ENCODE measurements at regions not wholly inside any gene's neighbourhood (a gene's known extent, or its start where the extent isn't known, plus 50 kb on each side); places are given as distances from the start of the nearest gene placed in this dataset.

DNA sequence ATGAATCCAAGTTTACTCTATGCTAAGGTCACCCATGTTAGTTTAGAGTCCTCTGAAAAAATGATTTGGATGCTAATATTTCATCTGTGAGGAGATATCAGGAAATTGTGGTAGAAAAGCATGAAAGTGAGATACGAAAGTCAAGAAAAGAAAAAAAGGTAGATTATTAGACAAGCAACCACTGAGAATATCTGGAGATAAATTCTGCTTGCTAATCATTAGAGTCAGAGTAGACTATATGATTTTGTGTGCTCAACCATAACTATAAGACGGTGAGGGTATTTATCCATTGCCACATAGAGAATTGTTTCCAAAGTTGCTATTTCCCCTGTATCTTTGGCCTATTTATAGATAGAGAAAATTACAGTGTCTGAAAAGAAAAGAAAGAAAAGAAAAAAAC, 706.7 kb downstream of the SLITRK5 start:
- Histone ChIP-seq H3K4me3 (ENCODE audit: low read length) (0 out of 2 replicates have a peak overlapping the region, but pooled peaks have one; percentile 32), H3K36me3 (ENCODE audit: insufficient read depth, low read length) (peaks cover 4% of the 10 kb centered on the region; the same call in 1 of the 2 replicates), H3K79me2 (ENCODE audit: low read length) (no peaks in the 10 kb centered on the region), H3K9me3 (ENCODE audit: low read length) (peaks cover 10% of the 10 kb centered on the region), H3K27ac (ENCODE audit: low read length) (no peak overlapping the region), H3K4me2 (ENCODE audit: low read depth, low read length, poor library complexity, severe bottlenecking) (peak overlapping the region; percentile 46), H3K27me3 (ENCODE audit: low read length) (no peaks in the 10 kb centered on the region), H3K4me1 (ENCODE audit: low read length) (peaks cover 13% of the 10 kb centered on the region), H3K9me2 (replicated peaks; ENCODE audit: insufficient read depth, low read length) (no peaks in the 10 kb centered on the region), H3K9ac (ENCODE audit: low read length) (no peak overlapping the region), H4K20me1 (ENCODE audit: insufficient read depth, low read depth, low read length) (no peaks in the 10 kb centered on the region), H2AFZ (ENCODE audit: low read length) (peak overlapping the region; percentile 95)
- no peak for DNase-seq

GRCh38 chr13:88384542-88384941, 713.4 kb downstream of the SLITRK5 start:
- Histone ChIP-seq H2AFZ (ENCODE audit: low read length) (peak overlapping the region; percentile 65; the same call in 1 of the 2 replicates), H4K20me1 (ENCODE audit: insufficient read depth, low read depth, low read length) (no peaks in the 10 kb centered on the region), H3K4me3 (ENCODE audit: low read length) (no peak overlapping the region), H3K36me3 (ENCODE audit: insufficient read depth, low read length) (peaks cover 4% of the 10 kb centered on the region; the same call in 1 of the 2 replicates), H3K9me2 (replicated peaks; ENCODE audit: insufficient read depth, low read length) (no peaks in the 10 kb centered on the region), H3K27me3 (ENCODE audit: low read length) (no peaks in the 10 kb centered on the region), H3K9me3 (ENCODE audit: low read length) (peaks cover 10% of the 10 kb centered on the region), H3K27ac (ENCODE audit: low read length) (no peak overlapping the region), H3K4me2 (ENCODE audit: low read depth, low read length, poor library complexity, severe bottlenecking) (no peak overlapping the region), H3K4me1 (ENCODE audit: low read length) (no peaks in the 10 kb centered on the region), H3K79me2 (ENCODE audit: low read length) (no peaks in the 10 kb centered on the region), H3K9ac (ENCODE audit: low read length) (no peak overlapping the region)
- no peak for DNase-seq

- Histone ChIP-seq H3K4me3 (ENCODE audit: low read length) (no peak overlapping the region), H3K9ac (ENCODE audit: low read length) (no peak overlapping the region), H3K27me3 (ENCODE audit: low read length) (no peaks in the 10 kb centered on the region), H3K79me2 (ENCODE audit: low read length) (no peaks in the 10 kb centered on the region), H3K9me2 (replicated peaks; ENCODE audit: insufficient read depth, low read length) (no peaks in the 10 kb centered on the region), H2AFZ (ENCODE audit: low read length) (peak overlapping the region; percentile 71; the same call in 1 of the 2 replicates), H3K36me3 (ENCODE audit: insufficient read depth, low read length) (no peaks in the 10 kb centered on the region), H3K4me2 (ENCODE audit: low read depth, low read length, poor library complexity, severe bottlenecking) (no peak overlapping the region), H3K27ac (ENCODE audit: low read length) (no peak overlapping the region), H4K20me1 (ENCODE audit: insufficient read depth, low read depth, low read length) (no peaks in the 10 kb centered on the region), H3K9me3 (ENCODE audit: low read length) (0 out of 2 replicates have a peak, but pooled peaks cover 3% of the 10 kb centered on the region), H3K4me1 (ENCODE audit: low read length) (no peaks in the 10 kb centered on the region)
- no peak for DNase-seq
Observed at GRCh38 chr13:88395804-88396203, 724.6 kb downstream of the SLITRK5 start.

DNA sequence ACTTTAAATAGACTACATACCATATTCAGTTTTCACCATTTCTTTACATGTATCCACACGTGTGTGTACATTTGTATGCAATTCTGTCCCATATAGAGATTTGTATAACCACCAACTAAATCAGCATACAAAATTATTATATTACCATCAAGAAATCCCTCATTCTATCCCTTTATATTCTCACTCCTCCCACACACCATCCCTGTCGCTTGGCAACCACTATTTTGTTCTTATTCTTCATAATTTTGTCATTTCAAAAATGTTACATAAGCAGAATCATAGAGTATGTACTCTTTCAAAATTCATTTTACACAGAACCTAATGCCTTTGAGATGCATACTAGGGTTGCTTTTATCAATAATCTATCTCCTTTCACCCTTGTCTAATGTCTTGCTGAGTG, 740.5 kb downstream of the SLITRK5 start:
- Histone ChIP-seq H3K27me3 (ENCODE audit: low read length) (no peaks in the 10 kb centered on the region), H3K27ac (ENCODE audit: low read length) (no peak overlapping the region), H2AFZ (ENCODE audit: low read length) (peak overlapping the region; percentile 89; the same call in 1 of the 2 replicates), H3K79me2 (ENCODE audit: low read length) (no peaks in the 10 kb centered on the region), H3K9me2 (replicated peaks; ENCODE audit: insufficient read depth, low read length) (no peaks in the 10 kb centered on the region), H3K4me3 (ENCODE audit: low read length) (no peak overlapping the region), H3K9me3 (ENCODE audit: low read length) (no peaks in the 10 kb centered on the region), H3K4me2 (ENCODE audit: low read depth, low read length, poor library complexity, severe bottlenecking) (no peak overlapping the region), H3K36me3 (ENCODE audit: insufficient read depth, low read length) (peaks cover 4% of the 10 kb centered on the region; the same call in 1 of the 2 replicates), H4K20me1 (ENCODE audit: insufficient read depth, low read depth, low read length) (no peaks in the 10 kb centered on the region), H3K9ac (ENCODE audit: low read length) (no peak overlapping the region), H3K4me1 (ENCODE audit: low read length) (peaks cover 7% of the 10 kb centered on the region; the same call in 1 of the 2 replicates)
- no peak for DNase-seq

DNA sequence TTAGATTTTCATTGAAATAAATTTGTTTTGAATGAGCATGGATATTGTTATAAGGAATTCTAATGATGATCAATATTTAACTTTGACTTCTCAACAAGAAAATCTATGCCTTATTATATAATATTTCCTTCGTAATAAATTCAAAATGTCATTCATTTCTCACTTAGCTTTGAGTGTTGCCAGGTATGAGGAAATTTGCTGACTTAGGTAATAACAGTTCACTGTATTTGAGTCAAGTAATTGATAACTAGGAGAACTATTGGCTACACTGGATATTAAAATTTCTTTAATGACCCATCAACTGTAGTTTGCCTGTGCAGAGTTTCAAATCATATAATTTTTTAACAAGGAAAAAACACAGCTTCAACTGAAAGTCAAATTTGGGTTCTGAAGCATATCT, 746.6 kb downstream of the SLITRK5 start:
- no peaks in the 10 kb centered on the region for H3K9me3 ChIP-seq (ENCODE audit: low read length)

DNA sequence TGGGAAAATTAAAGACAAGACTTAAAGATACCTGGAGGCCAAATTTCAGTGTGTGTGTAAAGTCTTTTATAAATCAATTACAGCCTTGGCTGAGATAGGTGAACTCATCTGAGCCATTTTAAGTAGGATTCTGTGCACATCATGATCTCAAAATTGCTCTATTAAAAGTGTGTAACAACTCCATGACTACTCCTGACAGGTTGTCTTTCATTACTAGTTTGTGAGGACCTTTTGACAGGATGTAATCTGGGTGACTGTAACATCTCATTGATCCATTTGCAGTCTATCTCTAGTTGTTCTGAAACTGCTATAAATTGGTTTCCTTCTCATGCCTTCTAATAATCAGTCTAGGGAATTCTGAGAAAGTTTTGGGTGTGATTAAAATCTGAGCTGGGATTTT, 753.3 kb downstream of the SLITRK5 start:
- Histone ChIP-seq H3K36me3 (ENCODE audit: insufficient read depth, low read length) (no peaks in the 10 kb centered on the region), H3K9me2 (replicated peaks; ENCODE audit: insufficient read depth, low read length) (no peaks in the 10 kb centered on the region), H2AFZ (ENCODE audit: low read length) (no peak overlapping the region; the same call in 1 of the 2 replicates), H3K9ac (ENCODE audit: low read length) (no peak overlapping the region), H3K9me3 (ENCODE audit: low read length) (no peaks in the 10 kb centered on the region), H3K27ac (ENCODE audit: low read length) (no peak overlapping the region), H3K79me2 (ENCODE audit: low read length) (no peaks in the 10 kb centered on the region), H3K27me3 (ENCODE audit: low read length) (no peaks in the 10 kb centered on the region), H3K4me2 (ENCODE audit: low read depth, low read length, poor library complexity, severe bottlenecking) (no peak overlapping the region), H3K4me1 (ENCODE audit: low read length) (no peaks in the 10 kb centered on the region), H3K4me3 (ENCODE audit: low read length) (no peak overlapping the region), H4K20me1 (ENCODE audit: insufficient read depth, low read depth, low read length) (no peaks in the 10 kb centered on the region)
- no peak for DNase-seq

More for the DNA sequence above, 746.6 kb downstream of the SLITRK5 start:
- H3K4me1 ChIP-seq (ENCODE audit: low read length) = peaks cover 7% of the 10 kb centered on the region; the same call in 1 of the 2 replicates
- H3K4me3 ChIP-seq (ENCODE audit: low read length) = no peak overlapping the region
- DNase-seq = no peak
- H3K27ac ChIP-seq (ENCODE audit: low read length) = no peak overlapping the region
- H3K27me3 ChIP-seq (ENCODE audit: low read length) = no peaks in the 10 kb centered on the region
- no peak overlapping the region; the same call in 1 of the 2 replicates for H2AFZ ChIP-seq (ENCODE audit: low read length)
- H3K79me2 ChIP-seq (ENCODE audit: low read length) = no peaks in the 10 kb centered on the region
- no peak overlapping the region for H3K9ac ChIP-seq (ENCODE audit: low read length)
- H3K9me2 ChIP-seq (replicated peaks; ENCODE audit: insufficient read depth, low read length) = no peaks in the 10 kb centered on the region
- no peaks in the 10 kb centered on the region for H4K20me1 ChIP-seq (ENCODE audit: insufficient read depth, low read depth, low read length)
- no peak overlapping the region for H3K4me2 ChIP-seq (ENCODE audit: low read depth, low read length, poor library complexity, severe bottlenecking)
- peaks cover 3% of the 10 kb centered on the region; the same call in 1 of the 2 replicates for H3K36me3 ChIP-seq (ENCODE audit: insufficient read depth, low read length)

DNA sequence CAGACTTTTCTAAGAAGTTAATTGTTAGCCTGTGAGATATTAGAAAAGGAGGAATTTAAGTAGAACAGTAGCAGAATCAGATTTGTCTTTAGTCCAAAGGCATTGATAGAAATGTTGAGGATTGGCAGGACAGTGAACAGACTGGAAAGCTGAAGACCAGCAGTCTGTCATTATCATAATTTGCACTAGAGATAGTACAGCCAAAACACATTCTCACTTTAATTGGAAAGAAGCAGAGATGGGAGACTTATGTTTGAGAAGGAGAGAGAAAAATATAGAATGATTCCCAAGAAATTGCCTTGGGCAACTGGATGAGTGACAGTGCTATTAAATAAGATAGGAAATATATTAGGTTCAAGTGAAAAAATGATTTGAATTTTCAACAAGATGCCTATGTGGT, 755.5 kb downstream of the SLITRK5 start:
- Histone ChIP-seq H3K9ac (ENCODE audit: low read length) (no peak overlapping the region), H3K27ac (ENCODE audit: low read length) (no peak overlapping the region), H3K79me2 (ENCODE audit: low read length) (no peaks in the 10 kb centered on the region), H3K4me1 (ENCODE audit: low read length) (no peaks in the 10 kb centered on the region), H3K36me3 (ENCODE audit: insufficient read depth, low read length) (no peaks in the 10 kb centered on the region), H3K9me2 (replicated peaks; ENCODE audit: insufficient read depth, low read length) (no peaks in the 10 kb centered on the region), H3K27me3 (ENCODE audit: low read length) (no peaks in the 10 kb centered on the region), H3K9me3 (ENCODE audit: low read length) (no peaks in the 10 kb centered on the region), H3K4me2 (ENCODE audit: low read depth, low read length, poor library complexity, severe bottlenecking) (no peak overlapping the region), H4K20me1 (ENCODE audit: insufficient read depth, low read depth, low read length) (no peaks in the 10 kb centered on the region), H2AFZ (ENCODE audit: low read length) (peak overlapping the region; percentile 78), H3K4me3 (ENCODE audit: low read length) (no peak overlapping the region)
- DNase-seq = no peak

DNA sequence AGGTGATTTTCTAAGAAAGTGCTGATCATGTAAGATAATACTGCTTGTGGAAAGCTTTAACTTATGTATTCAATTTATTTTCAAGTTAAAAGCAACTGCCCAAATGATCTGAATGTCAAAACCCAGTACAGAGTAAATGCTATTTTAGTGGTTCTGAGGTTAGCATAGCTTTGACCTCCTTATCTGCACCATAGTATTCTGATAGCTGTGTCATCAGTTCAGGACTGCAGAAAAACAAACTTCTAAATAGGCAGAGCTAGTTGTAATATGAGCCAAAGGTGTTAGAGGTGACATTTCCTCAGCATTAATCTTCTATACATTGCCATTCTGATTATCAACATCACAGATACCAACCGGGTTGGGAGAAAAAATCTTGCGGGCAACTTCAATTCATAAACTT, 758.7 kb downstream of the SLITRK5 start:
- no peak for DNase-seq
- H3K27me3 ChIP-seq (ENCODE audit: low read length) = no peaks in the 10 kb centered on the region
- H3K9me3 ChIP-seq (ENCODE audit: low read length) = peaks cover 8% of the 10 kb centered on the region
- H3K4me1 ChIP-seq (ENCODE audit: low read length) = no peaks in the 10 kb centered on the region
- no peak overlapping the region for H3K27ac ChIP-seq (ENCODE audit: low read length)
- no peaks in the 10 kb centered on the region for H3K36me3 ChIP-seq (ENCODE audit: insufficient read depth, low read length)
- H3K9ac ChIP-seq (ENCODE audit: low read length) = no peak overlapping the region
- H2AFZ ChIP-seq (ENCODE audit: low read length) = peak overlapping the region; percentile 72; the same call in 1 of the 2 replicates
- H3K9me2 ChIP-seq (replicated peaks; ENCODE audit: insufficient read depth, low read length) = no peaks in the 10 kb centered on the region
- H3K4me3 ChIP-seq (ENCODE audit: low read length) = no peak overlapping the region
- H3K79me2 ChIP-seq (ENCODE audit: low read length) = no peaks in the 10 kb centered on the region
- no peak overlapping the region for H3K4me2 ChIP-seq (ENCODE audit: low read depth, low read length, poor library complexity, severe bottlenecking)
- no peaks in the 10 kb centered on the region for H4K20me1 ChIP-seq (ENCODE audit: insufficient read depth, low read depth, low read length)
